ENCODE measurements at regions not wholly inside any gene's neighbourhood (a gene's known extent, or its start where the extent isn't known, plus 50 kb on each side); places are given as distances from the start of the nearest gene placed in this dataset.

GRCh38 chr18:30819619-30820018 is 222.9 kb downstream of the DSC3 start:
- no peak for TF ChIP-seq CTCF (IDR thresholded peaks at IDR 0.05)

GRCh38 chr18:30814446-30814845 is 228.1 kb downstream of the DSC3 start:
- TF ChIP-seq CTCF (IDR thresholded peaks at IDR 0.05): no peak

- no peak for TF ChIP-seq CTCF (IDR thresholded peaks at IDR 0.05)
These were observed 231.0 kb downstream of the DSC3 start for GRCh38 chr18:30811580-30811979.

GRCh38 chr18:30810580-30810979 is 232.0 kb downstream of the DSC3 start:
- TF ChIP-seq CTCF (IDR thresholded peaks at IDR 0.05): no peak

GRCh38 chr18:30806823-30807222 is 235.7 kb downstream of the DSC3 start:
- no peak for TF ChIP-seq CTCF (IDR thresholded peaks at IDR 0.05)

GRCh38 chr18:30800800-30801199 is 241.7 kb downstream of the DSC3 start:
- TF ChIP-seq CTCF (IDR thresholded peaks at IDR 0.05): no peak

GRCh38 chr18:30792051-30792450 is 250.5 kb downstream of the DSC3 start:
- TF ChIP-seq CTCF (IDR thresholded peaks at IDR 0.05): no peak

GRCh38 chr18:30787410-30787809 is 255.1 kb downstream of the DSC3 start:
- no peak for TF ChIP-seq CTCF (IDR thresholded peaks at IDR 0.05)
